DMS53 treated with DMSO at 0.1 percent for 48 hours (cell line): ENCODE measurements at regions not wholly inside any gene's neighbourhood (a gene's known extent, or its start where the extent isn't known, plus 50 kb on each side); places are given as distances from the start of the nearest gene placed in this dataset.

Experiments
- DNase-seq: peaks from one replicate; lab custom pipeline; 2025; ENCODE audit not compliant: unreplicated experiment; lab: John Stamatoyannopoulos, UW

DNA sequence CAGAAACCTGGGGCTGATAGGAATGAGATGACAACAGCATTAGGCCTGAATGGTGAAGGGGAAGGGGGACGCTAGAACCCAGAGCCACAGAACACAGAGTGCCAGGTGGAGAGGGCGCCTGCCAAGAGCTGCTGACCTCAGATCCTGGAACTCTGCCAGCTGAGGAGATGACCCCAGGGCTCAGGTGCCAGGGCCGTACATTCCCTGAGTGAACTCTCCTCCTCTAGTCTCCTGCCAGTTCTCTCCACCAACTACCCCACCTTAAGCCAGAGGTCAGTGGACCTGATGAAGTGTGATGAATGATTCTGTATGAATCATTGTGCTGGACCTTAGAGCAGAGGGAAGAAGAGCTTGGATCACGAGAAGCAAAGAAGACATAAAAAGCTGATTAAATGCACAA lies 1582.2 kb upstream of the ACVR2A start:
- DNase-seq = no peak

- DNase-seq = no peak
These were observed 1584.3 kb upstream of the ACVR2A start for GRCh38 chr2:146260551-146260950.

- no peak for DNase-seq
These were observed 1585.0 kb upstream of the ACVR2A start for GRCh38 chr2:146259816-146260215.

DNA sequence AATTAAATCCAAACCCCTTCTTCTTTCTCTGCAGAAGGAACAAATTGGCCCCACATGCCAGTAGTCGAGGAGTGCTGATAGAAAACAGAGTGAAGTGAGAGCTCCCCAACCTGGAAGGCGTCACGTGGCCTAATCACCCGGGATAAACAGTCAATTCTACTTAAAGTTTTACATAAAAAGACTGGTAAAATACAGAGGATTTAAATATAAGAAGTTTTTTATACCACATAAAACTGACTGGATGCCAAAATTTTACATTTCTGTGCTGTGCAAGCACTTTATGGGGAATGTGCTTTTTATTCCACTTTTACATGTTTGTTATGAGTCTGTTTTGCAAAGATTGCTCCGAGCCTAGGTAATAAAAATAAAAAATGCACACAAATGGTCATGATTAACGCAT lies 1586.8 kb upstream of the ACVR2A start:
- no peak for DNase-seq

DNA sequence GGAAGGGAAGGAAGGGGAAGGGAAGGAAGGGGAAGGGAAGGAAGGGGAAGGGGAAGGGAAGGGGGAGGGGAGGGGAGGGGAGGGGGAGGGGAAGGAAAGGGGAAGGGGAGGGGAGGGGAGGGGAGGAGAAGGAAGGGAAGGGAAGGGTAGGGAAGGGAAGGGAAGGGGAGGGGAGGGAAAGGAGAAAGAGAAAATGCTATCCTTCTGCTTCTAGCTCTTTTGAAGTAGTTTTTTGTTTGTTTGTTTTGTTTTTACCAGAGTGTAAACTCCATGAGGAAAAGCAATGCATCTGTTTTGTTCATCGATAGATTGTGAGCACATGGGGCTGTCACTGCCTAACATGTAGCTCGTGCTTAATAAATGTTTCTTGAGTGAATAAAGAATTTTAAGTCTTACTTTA lies 1592.7 kb upstream of the ACVR2A start:
- DNase-seq = no peak

- no peak for DNase-seq
These were observed 1593.5 kb upstream of the ACVR2A start for GRCh38 chr2:146251328-146251727.

DNA sequence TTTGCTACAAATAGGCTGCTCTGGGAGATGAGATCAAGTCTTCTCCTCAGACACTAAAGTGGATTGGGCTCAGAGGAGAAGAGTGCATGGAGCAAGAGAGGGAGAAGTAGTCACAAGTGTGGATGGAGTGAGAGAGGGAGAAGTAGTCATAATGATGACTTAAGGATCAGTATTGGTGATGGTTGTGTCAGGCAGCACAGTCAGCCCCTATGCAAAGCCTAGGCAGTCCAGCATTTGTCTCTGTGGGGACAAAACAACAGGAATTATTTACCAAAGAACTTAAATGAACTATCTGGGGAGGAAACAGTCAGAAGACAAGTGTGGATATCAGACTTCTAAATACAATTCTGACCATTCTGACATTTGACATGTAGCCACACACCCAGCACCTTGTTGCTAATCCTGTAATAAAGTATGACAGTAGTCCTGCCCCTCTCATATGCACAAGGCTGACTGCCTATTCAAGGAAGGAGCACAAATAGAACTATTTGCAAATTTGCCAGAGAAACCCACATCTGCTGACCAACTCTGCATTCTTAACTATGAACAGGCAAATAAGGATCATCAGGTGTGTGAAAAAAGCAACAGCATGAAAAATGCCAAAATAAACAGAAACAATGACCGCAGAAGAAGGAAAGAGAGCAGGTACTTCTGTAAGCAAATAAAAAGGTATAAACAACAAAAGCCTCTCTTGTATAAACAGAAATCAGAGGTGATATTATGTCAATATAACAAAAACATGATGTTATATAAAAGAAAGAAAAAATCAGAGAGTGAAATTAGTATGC lies 1597.9 kb upstream of the ACVR2A start:
- DNase-seq = peak; percentile 16

GRCh38 chr2:146246002-146246735 lies 1598.7 kb upstream of the ACVR2A start:
- DNase-seq = no peak

DNA sequence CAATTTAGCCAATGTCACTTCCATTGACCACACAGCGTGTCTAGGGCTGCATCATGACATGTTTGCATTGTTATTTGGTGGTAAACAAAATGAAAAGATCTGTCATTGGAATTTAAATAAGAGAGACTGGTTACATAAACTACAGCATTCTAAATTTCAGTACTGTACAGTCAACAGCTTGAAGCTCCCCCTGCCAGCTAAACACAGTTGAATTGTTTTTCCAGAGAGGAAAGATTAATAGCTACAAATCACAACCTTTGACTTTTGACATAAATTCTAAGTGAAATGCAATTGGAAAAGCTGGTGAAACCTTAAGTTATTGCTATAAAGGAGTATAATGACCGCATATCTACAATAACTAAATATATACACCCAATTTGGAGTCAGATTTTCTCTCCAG lies 1600.0 kb upstream of the ACVR2A start:
- DNase-seq = no peak

GRCh38 chr2:146244131-146244530 lies 1600.7 kb upstream of the ACVR2A start:
- no peak for DNase-seq

DNA sequence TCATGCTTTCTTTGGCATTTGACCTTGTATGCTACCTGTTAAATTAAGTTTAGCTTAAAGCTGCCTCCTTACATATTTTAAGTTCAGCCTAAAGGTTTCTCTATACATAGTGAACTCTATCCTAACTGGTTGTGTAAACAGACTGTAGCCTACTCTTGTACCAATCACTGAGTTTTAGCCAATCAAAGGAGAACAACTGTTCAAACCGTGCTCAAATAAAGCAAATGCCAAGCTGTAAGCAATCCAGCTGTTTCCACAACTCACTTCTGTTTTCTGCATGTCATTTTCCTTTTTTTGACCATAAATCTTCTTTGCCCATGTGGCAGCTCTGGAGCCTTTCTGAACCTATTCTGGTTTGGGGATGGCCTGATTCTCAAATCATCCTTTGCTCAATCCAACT lies 1603.8 kb upstream of the ACVR2A start:
- no peak for DNase-seq

DNA sequence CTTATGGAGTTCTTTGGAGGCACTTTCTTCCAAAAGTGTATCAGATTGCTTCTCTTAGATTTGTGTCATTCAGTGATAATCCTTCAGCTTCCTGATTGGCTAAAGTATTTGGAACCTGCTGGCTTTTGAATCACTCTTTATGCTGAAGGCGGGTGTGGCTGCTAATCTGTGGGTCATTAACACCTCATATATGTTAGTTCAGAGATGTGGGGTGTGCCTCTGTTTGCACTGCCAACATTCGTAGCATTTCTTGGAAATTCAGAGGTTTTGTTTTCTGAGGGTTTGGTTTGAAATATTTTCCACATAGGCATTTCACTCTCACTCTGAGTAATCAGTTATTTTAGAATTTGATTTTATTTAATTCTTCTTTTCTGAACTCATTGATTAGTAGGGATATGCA lies 1604.4 kb upstream of the ACVR2A start:
- no peak for DNase-seq

GRCh38 chr2:146239392-146240135 lies 1605.3 kb upstream of the ACVR2A start:
- no peak for DNase-seq

GRCh38 chr2:146238254-146238966 lies 1606.4 kb upstream of the ACVR2A start:
- no peak for DNase-seq

DNA sequence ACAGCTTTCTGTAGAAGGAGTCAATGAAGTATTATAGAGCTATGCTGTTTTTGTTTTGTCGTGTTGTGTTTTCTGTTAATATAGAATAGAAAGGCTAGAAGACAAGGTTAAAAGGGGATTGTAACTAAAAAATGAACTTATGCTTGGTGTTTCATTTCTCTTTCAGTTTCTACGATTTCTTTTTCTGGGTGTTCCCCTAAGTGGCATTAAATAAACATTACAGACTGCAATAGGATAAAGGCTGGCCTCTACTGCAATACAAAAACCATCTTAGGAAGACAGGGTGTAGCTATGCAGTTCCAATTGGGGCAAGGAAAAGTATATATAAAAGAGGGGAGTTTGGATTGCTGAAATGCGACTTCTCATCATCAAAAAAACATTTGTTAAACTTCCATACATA lies 1609.7 kb upstream of the ACVR2A start:
- DNase-seq = no peak

DNA sequence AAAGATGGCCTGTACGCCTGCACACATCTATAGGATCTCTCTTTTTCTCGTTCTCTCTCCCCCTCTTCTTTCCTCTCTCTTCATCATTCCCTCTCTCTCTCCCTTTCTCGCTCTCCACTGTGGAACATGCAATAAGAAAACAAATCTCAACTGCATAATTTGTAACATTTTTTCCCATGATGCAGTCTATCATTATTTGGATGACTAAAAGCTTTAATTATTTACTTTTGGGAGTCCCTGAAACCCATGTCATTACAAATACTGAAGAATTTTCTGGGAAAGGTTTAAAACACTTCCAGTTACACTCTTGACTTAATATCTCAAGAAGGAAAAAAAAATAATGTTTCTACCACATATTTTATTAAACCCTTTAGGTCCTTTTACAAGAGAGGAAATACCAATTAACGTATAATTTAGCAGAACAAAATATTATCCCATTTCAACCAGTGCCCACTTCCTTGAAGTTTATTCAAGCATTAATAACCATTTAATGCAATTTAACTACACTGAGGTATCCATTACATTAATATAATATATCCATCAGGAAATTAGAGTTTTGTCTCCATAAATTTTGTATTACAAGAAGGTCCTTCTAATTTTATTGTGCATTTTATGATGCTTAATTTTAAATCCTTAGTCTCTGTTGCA lies 1615.2 kb upstream of the ACVR2A start:
- DNase-seq = no peak

- no peak for DNase-seq
These were observed 1616.3 kb upstream of the ACVR2A start for GRCh38 chr2:146228466-146229058.

DNA sequence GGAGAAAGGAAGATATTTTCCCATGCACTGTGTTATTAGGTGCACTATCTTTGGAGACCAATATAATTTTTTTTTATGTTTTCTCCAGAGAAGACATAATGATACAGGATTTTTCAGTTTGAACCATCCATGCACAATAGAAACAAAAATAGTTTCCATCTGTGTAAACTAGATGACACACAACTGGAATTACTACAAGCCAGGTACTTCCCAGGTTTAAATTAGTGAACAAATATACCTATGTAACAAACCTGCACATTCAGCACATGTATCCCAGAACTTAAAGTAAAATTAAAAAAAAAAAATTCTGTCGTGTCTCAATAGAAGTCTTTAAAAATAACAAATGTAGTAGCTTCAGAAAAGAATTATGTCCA lies 1616.8 kb upstream of the ACVR2A start:
- DNase-seq = no peak

DNA sequence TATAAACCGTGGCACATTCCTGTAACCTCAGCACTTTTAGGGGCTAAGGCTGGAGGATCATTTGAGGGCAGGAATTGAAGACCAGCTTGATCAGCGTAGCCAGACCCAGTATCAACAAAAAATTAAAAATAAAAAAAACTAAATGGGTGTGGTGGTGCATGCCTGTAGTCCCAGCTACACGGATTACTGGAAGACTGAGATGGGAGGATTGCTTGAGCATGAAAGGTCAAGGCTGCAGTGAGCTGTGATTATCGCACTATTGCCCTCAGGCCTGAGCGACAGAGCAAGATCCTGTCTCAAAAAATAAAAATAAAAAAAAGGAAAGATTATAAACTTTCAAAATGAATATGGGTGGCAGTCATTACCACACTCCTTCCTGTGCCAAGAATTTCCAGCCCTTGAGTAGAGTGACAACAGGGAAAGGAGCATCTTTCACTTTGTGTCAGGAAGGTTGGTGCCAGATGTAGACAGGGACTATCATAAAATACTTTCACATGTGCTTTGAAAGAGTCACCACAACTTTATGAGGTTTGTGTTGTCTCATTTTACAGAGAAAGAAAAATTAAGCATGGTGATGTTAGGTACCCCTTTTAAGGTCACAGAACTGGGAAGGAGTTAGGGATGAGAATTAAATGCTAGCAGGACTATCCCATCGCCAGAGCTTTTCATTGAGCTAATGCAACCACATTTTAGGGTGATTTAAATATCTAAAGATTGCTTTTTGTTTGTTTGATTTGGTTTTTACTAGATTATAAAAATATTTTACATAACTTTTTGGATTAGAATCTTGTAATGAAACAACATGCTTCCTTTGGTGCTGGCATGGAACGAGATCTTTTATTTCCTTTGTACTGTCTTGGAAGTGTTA lies 1617.4 kb upstream of the ACVR2A start:
- DNase-seq = no peak
